Stimulated activated naive CD4-positive, alpha-beta T cell (primary cell): ENCODE measurements at regions not wholly inside any gene's neighbourhood (a gene's known extent, or its start where the extent isn't known, plus 50 kb on each side); places are given as distances from the start of the nearest gene placed in this dataset.

Experiments
- DNase-seq, 6 experiments: peaks; one replicate each; lab custom pipeline; 2025; lab: John Stamatoyannopoulos, UW

DNA sequence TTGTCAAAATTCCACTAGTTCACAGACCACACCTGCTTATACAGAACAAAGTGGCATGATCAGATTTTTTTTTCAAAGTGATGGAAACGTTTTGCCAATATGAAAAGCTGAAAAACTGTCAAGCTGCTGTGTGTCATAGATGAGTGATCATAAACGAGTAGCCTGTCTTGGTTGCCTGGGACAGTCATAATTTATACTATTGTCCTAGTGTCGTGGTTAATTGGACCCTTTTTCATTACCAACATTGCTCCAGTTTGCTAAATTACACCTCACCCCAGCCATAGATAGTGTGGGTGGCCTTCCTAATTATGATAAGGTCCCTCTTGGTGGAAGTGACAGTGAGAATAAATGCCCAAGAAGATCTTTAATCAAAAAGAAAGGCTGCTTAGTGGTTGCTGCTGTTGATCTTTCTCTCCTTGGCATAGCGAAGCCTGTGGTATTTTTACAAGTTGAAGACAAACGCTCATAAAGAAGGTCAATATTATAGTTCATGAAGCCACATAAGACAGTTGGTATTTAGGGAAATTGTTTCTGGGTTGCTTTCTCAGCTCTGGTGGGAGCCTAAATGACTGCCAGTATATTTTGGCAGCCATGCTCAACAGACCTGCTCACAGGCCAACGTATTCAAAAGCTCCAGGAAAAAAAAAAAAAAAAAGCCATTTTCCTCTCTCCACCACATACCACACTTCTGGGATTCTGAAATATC lies 478.1 kb downstream of the PLA2G4A start:
- no peak for DNase-seq

DNA sequence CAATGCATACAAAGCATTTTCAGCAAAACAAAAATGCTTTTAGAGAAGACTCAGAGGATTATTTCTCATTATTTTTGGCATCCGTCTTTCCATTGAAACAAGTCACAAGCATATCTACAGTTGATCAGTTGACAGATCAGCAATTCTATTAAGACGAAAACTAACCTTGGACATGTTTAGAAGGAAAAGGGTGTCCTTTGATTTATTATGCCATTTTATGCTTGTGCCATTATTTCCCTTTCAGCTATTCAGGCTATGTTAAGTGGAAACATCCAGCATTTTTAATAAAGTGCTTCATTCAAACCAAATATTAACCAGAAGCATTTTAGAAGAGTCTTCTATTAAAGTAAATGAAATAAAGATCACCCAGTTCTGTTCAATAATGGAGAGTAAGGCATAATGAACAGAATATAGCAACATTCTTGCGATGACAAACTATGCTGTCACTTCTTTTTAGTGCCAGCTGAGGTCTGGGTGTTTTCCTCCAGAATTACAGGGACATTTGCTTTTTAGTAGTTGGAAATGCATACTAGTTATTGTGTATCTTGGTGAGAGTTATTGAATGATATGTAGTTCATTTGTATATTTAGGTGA lies 481.4 kb downstream of the PLA2G4A start:
- DNase-seq, result no peak

DNA sequence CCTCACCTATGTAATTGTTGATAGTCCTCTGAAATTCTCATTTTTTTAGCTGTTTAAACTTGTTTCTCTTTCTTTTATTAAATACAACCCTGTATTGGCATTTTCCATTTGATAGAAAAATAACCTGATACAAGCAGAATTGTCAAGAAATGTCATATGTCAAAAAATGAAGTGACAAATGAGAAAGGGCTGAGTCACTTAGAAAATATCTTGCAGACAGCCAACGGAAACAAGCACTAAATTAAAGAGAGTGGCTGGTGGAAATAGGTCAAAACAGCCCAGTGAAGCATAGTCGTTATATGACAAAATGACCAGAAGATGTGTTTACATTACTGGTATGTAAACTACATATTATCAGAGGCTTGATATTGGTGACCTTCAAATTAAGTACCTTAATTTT lies 484.4 kb downstream of the PLA2G4A start:
- DNase-seq, result no peak

DNA sequence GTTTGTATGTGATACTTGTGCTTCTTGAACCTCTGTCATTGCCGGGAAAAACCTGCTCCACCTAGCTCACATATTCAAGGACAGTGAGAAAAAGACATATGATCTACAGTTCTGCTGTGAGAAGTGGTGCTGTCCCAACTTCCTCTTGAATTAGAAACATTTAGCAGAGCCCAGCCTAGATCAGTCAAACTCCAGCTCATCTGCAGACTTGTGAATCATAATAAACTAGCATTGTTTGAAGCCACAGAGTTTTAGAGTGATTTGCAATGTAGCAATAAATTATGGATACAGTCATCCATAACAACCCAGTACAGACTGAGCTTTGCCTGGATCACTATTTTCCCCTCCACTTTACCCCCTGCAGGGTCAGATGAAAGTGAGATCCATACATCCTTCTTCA lies 497.8 kb downstream of the PLA2G4A start:
- DNase-seq, result no peak

DNA sequence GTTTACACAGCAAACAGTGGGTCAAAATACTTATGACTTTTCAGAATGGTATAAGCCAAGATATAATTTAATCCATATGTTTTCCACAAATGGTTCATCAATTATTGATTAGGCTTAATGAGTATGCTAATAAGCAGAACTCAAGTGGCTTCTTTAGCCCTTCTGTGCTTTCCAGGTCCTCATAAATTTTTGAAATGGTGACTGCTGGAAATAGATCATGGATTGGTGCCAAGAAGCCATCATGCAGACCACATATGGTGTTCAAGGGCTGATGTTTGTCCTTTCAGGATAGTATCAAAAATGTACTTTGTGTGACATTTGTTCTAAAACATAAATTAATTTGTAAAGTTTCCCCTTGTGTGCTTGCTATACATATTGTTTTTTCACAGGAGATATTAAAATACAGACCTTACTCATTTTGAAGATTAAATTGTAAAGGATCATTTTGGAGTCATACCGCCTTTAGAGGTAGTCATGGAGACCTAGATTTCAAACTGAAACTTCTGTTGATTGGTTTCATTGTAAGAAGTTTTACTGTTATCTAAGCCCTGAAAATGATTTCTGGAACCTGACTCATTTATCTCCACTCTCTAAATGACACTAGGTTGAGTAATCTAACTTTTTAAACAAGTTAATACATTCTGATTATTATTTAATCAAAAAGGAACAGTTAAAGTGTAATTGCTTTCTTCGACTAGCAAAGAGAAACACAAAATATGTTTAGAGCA lies 507.9 kb downstream of the PLA2G4A start:
- no peak for DNase-seq

DNA sequence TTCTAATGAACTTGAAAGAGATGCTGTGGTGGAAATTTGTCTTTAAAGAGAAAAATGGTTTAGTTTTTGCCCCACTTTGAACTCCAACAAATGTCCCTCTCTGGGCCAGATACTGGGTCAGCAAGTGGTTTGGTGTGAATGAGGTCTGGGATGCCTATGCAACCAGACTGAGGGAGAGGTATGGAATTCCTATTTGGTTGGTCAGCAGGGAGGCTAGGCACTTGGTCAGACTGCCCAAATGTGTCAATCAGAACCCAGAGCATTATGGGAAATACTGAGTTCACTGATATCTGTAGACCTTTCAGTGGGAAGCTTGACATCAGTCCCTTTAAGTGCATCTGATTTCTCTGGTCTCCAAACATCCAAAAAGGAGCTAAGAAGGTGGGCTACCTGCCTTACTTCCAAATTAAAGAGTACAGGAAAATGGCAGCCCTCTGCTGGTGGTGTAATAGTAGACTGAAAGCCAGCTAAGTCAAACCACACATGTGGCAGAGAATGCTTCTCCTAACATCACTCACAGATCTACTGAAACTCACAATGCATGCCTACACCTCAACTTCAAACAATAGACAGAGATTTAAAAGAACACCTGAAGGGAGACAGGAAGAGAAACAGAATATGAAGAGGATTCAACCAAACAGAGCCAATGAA lies 510.1 kb downstream of the PLA2G4A start:
- DNase-seq, result no peak

DNA sequence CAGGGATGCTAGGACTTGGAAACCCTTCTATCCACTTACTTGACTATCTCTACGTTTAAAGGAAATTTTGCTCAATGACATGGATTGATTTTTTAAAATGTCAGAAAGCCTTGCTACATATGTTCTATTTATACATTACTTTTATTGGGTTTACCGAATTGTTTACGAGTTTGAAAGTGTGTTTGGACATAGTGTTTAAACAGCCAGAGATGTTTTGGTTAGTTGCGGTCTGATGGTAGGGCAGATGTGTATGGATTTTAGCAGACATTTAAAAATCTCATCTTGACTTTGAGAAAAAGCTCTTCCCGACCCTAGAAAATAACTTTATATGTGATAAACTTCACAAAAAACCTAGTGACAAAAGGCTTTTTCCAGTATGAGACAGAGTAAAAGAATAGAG lies 513.7 kb downstream of the PLA2G4A start:
- no peak for DNase-seq

DNA sequence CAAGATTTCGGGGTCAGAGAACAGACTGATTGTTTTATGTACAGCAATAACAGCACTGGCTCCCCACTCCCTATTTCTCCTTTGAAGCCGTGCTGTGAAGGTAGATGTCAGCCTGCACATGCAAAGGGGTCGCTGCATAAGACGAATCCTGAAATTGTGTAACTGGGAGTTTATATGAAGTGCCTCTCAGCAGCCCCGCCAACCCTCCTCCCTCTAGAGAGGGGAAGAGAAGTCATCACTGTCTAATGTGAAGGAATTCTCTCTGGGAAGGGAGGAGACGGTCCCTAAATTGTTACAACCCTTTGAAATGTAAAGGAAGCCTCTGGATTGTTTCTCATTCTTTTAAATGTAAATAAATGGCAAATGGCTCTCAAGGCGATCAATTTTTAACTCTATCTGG lies 545.3 kb downstream of the PLA2G4A start:
- no peak for DNase-seq

DNA sequence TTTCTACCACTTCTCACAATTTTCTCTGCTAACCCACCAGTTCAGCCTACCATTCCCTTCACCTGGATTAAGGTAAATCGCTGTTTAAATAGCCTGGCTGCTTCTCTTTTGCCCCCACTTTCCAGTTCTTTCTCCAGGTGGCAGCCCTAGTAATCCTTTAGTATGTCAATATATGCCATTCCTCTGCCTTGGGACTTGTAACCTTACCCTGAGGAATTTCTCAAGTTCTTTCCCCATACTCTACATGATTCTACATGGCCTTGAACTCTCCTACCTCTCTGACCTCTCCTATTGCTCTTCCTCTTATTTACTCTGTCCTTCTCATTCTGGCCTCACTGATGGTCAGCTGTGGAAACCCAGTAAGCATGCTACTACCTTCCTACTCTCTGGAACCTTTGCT lies 546.0 kb downstream of the PLA2G4A start:
- DNase-seq, result no peak

DNA sequence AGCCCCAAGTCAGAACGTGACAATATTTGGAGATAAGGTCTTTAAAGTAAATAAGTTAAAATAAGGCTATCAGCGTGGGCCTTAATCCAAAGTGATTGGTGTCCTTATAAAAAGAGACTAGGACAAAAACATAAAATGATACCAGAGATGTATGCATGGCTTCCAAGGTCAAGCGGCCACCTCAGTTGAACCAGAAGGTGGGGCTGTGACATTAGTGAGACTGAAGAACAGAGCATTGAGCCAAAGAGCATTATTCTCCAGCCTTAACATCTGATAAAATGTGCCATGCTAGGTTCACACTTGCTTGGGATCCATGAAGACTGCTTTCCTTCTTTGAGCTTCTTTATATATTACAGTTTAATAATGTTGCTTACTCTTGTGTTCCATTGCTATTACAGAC lies 554.6 kb downstream of the PLA2G4A start:
- no peak for DNase-seq

DNA sequence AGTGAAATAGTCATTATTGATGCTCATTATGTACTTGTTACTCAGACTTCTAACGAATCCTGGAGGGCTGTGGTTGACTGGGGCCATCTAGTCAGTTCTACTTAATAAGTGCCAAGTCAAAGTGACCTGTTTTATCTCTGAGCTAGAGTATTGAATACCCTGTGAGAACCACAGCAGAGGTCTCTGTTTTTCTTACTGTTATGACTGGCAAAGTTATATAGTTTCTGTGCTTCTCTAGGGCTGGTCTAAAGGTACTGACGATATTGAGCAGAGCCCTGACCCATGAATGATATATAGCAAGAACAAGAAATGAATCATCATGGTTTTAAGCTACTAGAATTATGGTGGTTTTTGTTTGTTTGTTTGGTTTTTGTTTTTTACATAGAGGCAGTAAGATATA lies 555.8 kb downstream of the PLA2G4A start:
- no peak for DNase-seq

DNA sequence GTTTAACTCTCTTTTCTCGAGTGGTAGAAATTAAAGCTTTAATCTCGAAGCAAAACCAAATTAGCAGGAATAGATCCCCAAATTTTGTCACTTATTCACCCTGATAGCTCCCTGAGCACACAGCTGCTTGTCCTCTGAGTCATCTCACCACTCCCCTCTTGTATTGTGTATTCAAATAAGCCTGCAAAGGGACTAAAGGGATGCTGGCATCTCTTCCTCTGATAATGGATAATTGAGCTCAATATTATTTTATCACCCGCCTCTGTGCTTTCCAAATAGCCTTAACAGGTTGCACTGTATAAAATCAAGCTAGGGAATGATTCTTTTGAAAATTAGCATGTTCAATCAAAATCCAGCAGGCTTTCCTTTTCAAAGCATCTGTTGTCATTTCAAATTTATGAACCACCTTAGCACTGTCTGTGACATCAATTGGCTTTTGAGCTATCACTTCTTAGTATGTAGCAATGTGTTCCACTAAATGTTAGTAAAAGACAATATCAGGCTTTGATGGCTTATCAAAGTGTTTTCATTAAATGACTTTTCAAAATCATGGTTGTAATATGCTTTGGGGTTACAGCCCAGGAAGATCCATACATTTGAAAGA lies 561.6 kb downstream of the PLA2G4A start:
- no peak for DNase-seq

DNA sequence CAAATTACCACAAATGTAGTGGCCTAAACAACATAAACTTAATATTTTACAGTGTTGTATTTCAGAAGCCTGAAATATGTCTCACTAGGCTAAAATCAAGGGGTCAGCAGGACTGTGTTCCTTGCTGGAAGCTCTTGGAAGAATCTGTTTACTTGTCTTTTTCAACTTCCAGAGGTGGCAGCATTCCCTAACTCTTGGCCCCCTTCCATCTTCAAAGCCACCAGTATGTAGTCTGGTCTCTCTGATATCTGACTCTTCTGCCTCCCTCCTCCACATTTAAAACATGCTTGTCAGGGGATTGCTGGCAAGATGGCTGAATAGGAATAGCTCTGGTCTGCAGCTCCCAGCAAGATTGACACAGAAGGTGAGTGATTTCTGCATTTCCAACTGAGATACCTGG lies 567.5 kb downstream of the PLA2G4A start:
- no peak for DNase-seq

DNA sequence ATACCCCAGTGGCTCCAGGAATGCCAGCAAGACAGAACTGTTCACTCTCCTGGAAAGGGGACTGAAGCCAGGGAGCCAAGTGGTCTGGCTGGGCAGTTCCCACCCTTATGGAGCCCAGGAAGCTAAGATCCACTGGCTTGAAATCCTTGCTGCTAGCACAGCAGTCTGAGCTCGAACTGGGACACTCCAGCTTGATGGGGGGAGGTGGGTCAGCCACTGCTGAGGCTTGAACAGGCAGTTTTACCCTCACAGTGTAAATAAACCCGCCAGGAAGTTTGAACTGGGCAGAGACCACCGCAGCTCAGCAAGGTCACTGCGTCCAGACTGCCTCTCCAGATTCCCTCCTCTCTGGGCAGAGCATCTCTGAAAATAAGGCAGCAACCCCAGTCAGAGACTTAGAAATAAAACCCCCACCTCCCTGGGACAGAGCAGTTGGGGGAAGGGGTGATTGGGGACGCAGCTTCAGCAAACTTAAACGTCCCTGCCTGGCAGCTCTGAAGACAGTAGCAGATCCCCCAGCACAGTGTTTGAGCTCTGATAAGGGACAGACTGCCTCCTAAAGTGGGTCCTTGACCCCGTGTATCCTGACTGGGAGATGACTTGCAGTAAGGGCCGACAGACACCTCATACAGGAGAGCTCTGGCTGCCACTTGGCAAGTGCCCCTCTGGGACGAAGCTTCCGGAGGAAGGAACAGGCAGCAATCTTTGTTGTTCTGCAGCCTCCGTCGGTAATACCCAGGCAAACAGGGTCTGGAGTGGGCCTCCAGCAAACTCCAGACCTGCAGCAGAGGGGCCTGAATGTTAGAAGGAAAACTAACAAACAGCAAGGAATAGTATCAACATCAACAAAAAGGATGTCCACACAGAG lies 568.4 kb downstream of the PLA2G4A start:
- DNase-seq, result no peak

DNA sequence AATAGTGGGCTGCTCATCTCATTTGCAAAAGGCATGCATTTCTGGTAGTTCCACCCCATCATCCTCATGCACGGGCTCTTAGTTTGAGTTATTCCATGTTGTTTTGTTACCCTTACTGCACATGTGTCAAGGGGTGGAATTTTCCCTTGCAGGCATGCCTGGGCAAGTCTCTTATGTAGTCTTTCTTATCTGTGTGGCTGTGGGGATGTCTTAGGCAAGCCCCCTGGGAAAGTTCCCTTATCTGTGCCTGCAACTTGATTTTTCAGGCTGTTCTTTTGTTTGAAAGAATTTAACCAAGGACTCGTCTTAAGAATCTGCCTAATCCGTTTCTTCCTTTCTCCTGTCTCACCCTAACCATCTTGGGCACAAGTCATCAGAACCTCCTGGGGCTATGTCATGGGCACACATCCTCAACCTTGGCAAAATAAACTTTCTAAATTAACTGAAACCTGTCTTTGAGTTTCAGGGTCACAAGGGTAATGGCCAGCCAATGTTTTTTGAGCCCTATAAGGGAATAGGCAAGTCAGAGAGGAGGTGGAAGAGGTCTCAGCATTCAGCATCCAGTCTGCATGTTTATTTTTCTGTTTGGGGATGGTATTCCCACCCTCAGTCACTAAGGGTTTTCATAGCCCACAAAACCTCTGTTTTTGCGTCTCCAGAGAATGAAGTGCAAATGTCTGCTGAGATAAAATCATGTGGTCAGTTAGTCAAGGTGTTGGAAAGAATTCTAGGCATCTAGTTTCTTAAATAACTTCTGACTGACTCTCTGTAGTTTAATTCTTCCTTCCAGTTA lies 579.7 kb downstream of the PLA2G4A start:
- DNase-seq, result no peak

DNA sequence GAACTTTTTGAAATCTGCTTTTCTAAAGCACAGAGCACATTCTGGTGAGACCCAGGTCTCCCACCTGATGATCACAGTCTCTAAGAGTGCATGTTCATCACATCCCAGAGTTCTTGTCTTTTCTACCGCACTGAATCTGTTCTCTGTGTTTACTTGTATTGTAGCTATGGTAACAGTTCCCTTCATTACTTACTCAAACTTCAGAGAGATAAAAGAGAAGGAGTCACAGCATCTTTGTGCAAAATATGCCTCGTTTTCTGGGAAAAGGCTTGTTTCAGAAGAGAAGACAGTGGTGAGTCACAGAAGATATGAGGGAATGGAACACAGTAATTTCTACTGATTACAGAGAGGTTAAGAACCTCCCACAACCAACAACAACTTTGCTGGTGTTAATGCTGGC lies 580.6 kb downstream of the PLA2G4A start:
- DNase-seq, result no peak

DNA sequence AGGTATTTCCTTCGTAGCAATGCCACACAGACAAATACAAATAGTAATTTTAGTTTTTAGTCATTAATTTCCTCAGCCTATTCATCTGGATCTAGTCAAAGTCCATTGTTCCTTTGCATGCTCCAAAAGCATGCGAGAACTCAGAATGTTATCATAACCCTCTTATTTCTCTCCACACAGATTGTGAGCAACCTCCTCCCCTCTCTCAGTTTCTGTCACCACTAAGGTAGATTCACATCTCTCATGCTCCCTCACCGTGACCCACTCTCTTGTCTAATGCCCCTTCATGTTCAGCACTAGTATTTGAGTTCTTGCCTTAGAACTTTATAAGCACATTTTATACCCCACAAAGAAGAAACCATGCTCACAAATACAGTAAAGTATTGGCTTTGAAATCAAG lies 582.4 kb downstream of the PLA2G4A start:
- DNase-seq, result no peak

DNA sequence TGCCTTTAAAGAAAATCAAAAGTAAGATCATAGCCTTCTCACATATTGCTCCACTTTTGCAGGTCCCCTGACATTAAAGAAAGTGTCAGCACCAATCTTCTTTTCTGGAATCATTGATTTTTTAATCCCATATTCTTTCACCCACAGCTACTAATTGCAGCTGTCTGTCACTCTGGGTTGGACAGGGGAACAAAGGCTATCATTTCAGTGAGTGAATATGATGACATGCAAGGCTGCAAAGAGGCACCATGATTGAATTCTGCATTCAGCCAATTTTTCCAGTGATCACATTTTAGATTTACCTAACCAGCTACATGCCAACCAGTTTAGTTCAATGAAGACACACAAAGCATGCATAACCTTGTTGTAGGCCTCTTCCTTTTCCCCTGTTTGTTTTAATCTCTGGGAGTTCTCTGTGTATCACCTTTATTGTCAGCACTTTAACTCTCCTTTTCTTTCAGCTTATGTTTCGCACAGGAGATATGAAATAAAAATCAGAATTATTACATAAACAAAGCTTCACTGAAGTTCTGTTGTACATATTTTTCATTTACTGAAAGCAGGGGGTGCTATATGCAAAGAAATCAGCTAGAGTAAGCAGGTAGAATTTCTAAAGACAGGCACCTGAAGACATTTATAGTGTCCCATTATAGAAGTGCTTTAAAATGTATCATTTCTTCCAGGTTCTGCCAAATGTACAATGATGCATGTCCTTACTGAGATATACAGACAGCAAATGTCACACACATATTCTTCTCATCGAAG lies 584.8 kb downstream of the PLA2G4A start:
- DNase-seq, result no peak

DNA sequence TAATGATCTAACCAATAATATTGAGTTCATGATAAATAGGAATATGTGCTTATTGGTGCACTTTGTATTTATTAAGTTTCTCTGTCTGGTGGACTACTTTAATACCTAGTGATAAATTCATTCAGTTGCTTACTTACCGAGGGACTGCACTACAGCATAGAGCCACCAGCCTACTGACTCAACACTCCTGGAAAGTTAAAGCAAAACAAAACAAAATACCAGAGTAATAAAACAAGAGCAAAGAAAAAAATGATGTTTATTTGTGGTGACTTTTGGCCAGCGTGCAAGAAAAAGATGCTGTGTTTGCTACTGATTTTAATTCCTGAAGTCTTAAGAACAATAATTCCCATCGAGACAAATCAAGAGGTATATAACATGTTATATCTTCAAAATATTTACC lies 586.3 kb downstream of the PLA2G4A start:
- no peak for DNase-seq

DNA sequence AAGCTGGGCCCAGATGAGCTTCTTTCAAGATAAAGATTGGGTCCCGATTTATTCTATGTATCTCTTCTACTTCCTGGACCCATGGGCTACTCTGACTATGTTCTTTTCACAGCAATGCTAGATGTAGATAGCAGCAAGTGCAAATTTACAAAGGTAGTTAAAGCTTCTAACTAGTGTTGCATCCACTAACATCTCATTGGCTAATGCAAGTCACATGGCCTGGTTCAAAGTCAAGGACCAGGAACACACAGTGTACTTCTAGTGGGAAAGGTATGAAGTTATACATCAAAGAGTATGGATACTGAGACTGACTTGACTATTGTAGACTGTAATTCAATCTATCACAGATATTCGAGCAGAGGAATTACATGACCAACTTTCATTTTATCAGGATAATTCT lies 588.8 kb downstream of the PLA2G4A start:
- no peak for DNase-seq
